ENCODE measurements at regions not wholly inside any gene's neighbourhood (a gene's known extent, or its start where the extent isn't known, plus 50 kb on each side); places are given as distances from the start of the nearest gene placed in this dataset.
"Not testable (repeated sequence)": the region's sequence is repeated elsewhere in the genome, so short reads cannot be mapped to it uniquely, and the experiment has no call there.

GRCh38 chr3:187536185-187536584 is 134.0 kb downstream of the SST start:
- DNase-seq, result no peak

- DNase-seq, result no peak
Observed at GRCh38 chr3:187533797-187534196, 136.4 kb downstream of the SST start.

- DNase-seq, result no peak
Observed at GRCh38 chr3:187531831-187532230, 138.4 kb downstream of the SST start.

GRCh38 chr3:187522890-187523289 is 147.3 kb downstream of the SST start:
- no peak for DNase-seq

- no peak for DNase-seq
Observed at GRCh38 chr3:187522293-187522692, 147.9 kb downstream of the SST start.

GRCh38 chr3:187521546-187521945 is 148.6 kb downstream of the SST start:
- DNase-seq, result no peak

- no peak for DNase-seq
Observed at GRCh38 chr3:187520027-187520945, 149.9 kb downstream of the SST start.

- no peak for DNase-seq
Observed at GRCh38 chr3:187519428-187519890, 150.7 kb downstream of the SST start.

GRCh38 chr3:187518616-187519015 is 150.4 kb downstream of the RTP4 start:
- DNase-seq, result no peak

- DNase-seq, result no peak
Observed at GRCh38 chr3:187518207-187518606, 150.0 kb downstream of the RTP4 start.

GRCh38 chr3:187516446-187517185 is 148.4 kb downstream of the RTP4 start:
- no peak for DNase-seq

GRCh38 chr3:187507905-187508304 is 139.7 kb downstream of the RTP4 start:
- DNase-seq, result no peak

GRCh38 chr3:187507266-187507665 is 139.1 kb downstream of the RTP4 start:
- no peak for DNase-seq

GRCh38 chr3:187504435-187504834 is 136.2 kb downstream of the RTP4 start:
- DNase-seq, result no peak

GRCh38 chr3:187498211-187498724 is 130.1 kb downstream of the RTP4 start:
- no peak for DNase-seq

GRCh38 chr3:187497052-187497451 is 128.9 kb downstream of the RTP4 start:
- no peak for DNase-seq

- not testable (repeated sequence) for DNase-seq
Observed at GRCh38 chr3:187494056-187494455, 125.9 kb downstream of the RTP4 start.

- no peak for DNase-seq
Observed at GRCh38 chr3:187491371-187491770, 123.2 kb downstream of the RTP4 start.

- DNase-seq, result no peak
Observed at GRCh38 chr3:187490366-187490765, 122.2 kb downstream of the RTP4 start.

- no peak for DNase-seq
Observed at GRCh38 chr3:187484547-187485295, 116.5 kb downstream of the RTP4 start.

- no peak for DNase-seq
Observed at GRCh38 chr3:187481426-187481825, 113.2 kb downstream of the RTP4 start.

GRCh38 chr3:187475613-187476012 is 107.4 kb downstream of the RTP4 start:
- DNase-seq, result not testable (repeated sequence)
